H1 (cell line): ENCODE measurements at regions not wholly inside any gene's neighbourhood (a gene's known extent, or its start where the extent isn't known, plus 50 kb on each side); places are given as distances from the start of the nearest gene placed in this dataset.

Experiments used
- CTCF ChIA-PET: fragments of 300-600 bp; sonication (Branson Sonifier 250); formaldehyde crosslinking; loops from one replicate; lab custom pipeline; 2021; ENCODE audit not compliant: partially characterized antibody; lab: Charles Lee
- POLR2A ChIA-PET: fragments of 300-600 bp; sonication (Branson Sonifier 250); formaldehyde crosslinking; loops from one replicate; lab custom pipeline; 2021; ENCODE audit warnings: inconsistent platforms; ENCODE audit not compliant: partially characterized antibody; lab: Charles Lee
- DNase-seq, 2 experiments: peaks; one replicate each; pipeline versions ENCODE4 v3.0.0 to v3.0.0-alpha.2; 2010 to 2022; ENCODE audit warnings: low spot score in 2 of 2, low read depth in 1 of 2, mixed read lengths in 1 of 2
- FAIRE-seq: peaks from 2 replicates; lab custom pipeline; 2011; peaks lifted over from hg19 to GRCh38; lab: Jason Lieb, UNC
- H2AFZ ChIP-seq: 2 replicates; pipeline ENCODE4 v1.8.1; 2012; ENCODE audit warnings: low read length, inconsistent platforms
- H2AK5ac ChIP-seq: 2 replicates; pipeline ENCODE4 v1.6.1; 2013; ENCODE audit warnings: low read depth, low read length
- H2BK120ac ChIP-seq: replicated peaks from 2 replicates; pipeline ENCODE3; 2013; ENCODE audit warnings: low read depth, low read length, inconsistent platforms
- H2BK12ac ChIP-seq: 2 replicates; pipeline ENCODE4 v1.6.1; 2013; ENCODE audit warnings: low read depth, low read length
- H2BK15ac ChIP-seq: 2 replicates; pipeline ENCODE4 v1.6.1; 2013; ENCODE audit warnings: low read length
- H2BK20ac ChIP-seq: 2 replicates; pipeline ENCODE4 v1.6.1; 2013; ENCODE audit warnings: low read length
- H2BK5ac ChIP-seq: 2 replicates; pipeline ENCODE4 v1.6.1; 2013; ENCODE audit warnings: low read depth, low read length
- H3K14ac ChIP-seq: 2 replicates; pipeline ENCODE4 v1.6.1; 2013; ENCODE audit warnings: inconsistent platforms; ENCODE audit not compliant: insufficient read length
- H3K18ac ChIP-seq: 2 replicates; pipeline ENCODE4 v1.6.1; 2013; ENCODE audit warnings: low read length; ENCODE audit errors: extremely low read depth
- H3K23ac ChIP-seq: 2 replicates; pipeline ENCODE4 v1.6.1; 2013; ENCODE audit warnings: inconsistent platforms; ENCODE audit not compliant: insufficient read length
- H3K23me2 ChIP-seq: 2 replicates; pipeline ENCODE4 v1.6.1; 2013; ENCODE audit warnings: low read depth, low read length
- H3K27ac ChIP-seq: 2 replicates; pipeline ENCODE4 v1.6.1; 2011; ENCODE audit warnings: low read depth, low read length, inconsistent platforms
- H3K27me3 ChIP-seq, 4 experiments: replicated peaks in 1 of 4; 1 replicate in 1 of 4; 2 replicates in 3 of 4; pipeline versions ENCODE4 v1.6.1 to v1.8.1; 2011 to 2013; ENCODE audit warnings: low read length in 3 of 4, mild to moderate bottlenecking in 3 of 4, inconsistent platforms in 2 of 4, mixed read lengths in 2 of 4, moderate library complexity in 1 of 4; ENCODE audit not compliant: control insufficient read depth in 3 of 4, insufficient read depth in 3 of 4; ENCODE audit errors: extremely low read depth in 1 of 4
- H3K36me3 ChIP-seq, 4 experiments: 2 replicates each; pipeline versions ENCODE4 v1.6.1 to v1.8.1; 2011 to 2013; ENCODE audit warnings: mild to moderate bottlenecking in 4 of 4, low read length in 3 of 4, moderate library complexity in 2 of 4, control low read depth in 1 of 4, inconsistent platforms in 1 of 4; ENCODE audit not compliant: insufficient read depth in 4 of 4, control insufficient read depth in 2 of 4
- H3K4ac ChIP-seq: replicated peaks from 2 replicates; pipeline ENCODE3; 2013; ENCODE audit warnings: low read length, low read depth, mixed read lengths, inconsistent platforms; ENCODE audit not compliant: insufficient read length
- H3K4me1 ChIP-seq, 4 experiments: replicated peaks in 1 of 4; 1 replicate in 1 of 4; 2 replicates in 3 of 4; pipeline versions ENCODE4 v1.6.1 to v1.8.1; 2011 to 2013; ENCODE audit warnings: low read length in 3 of 4, inconsistent platforms in 2 of 4, mixed read lengths in 1 of 4; ENCODE audit not compliant: insufficient read depth in 4 of 4, control insufficient read depth in 3 of 4
- H3K4me2 ChIP-seq, 2 experiments: 2 replicates each; pipeline versions ENCODE4 v1.6.1 to v1.8.1; 2011 to 2013; ENCODE audit warnings: low read depth in 2 of 2, low read length in 2 of 2, control low read depth in 1 of 2, inconsistent platforms in 1 of 2, mild to moderate bottlenecking in 1 of 2; ENCODE audit not compliant: insufficient read depth in 1 of 2
- H3K4me3 ChIP-seq, 4 experiments: fragments of 200-600, 300-600 bp in 1 of 4; sonication (generic), shearing (Covaris generic), sonication (Bioruptor Twin) in 1 of 4; 2 replicates each; pipeline versions ENCODE4 v1.5.1 to v1.8.1; 2011 to 2016; ENCODE audit warnings: low read length in 4 of 4, low read depth in 3 of 4, control low read depth in 2 of 4, inconsistent platforms in 2 of 4, mild to moderate bottlenecking in 2 of 4, mixed read lengths in 1 of 4, moderate library complexity in 1 of 4; ENCODE audit not compliant: insufficient read depth in 2 of 4; ENCODE audit errors: extremely low read depth in 1 of 4
- H3K56ac ChIP-seq: replicated peaks from 2 replicates; pipeline ENCODE3; 2013; ENCODE audit warnings: low read depth, mild to moderate bottlenecking, mixed read lengths, low read length, inconsistent platforms; ENCODE audit not compliant: insufficient read length
- H3K79me1 ChIP-seq: 2 replicates; pipeline ENCODE4 v1.6.1; 2013; ENCODE audit warnings: low read depth, low read length, control low read depth
- H3K79me2 ChIP-seq, 2 experiments: 2 replicates each; pipeline versions ENCODE4 v1.6.1 to v1.8.1; 2012 to 2013; ENCODE audit warnings: low read length in 2 of 2, mild to moderate bottlenecking in 2 of 2, inconsistent platforms in 1 of 2; ENCODE audit not compliant: insufficient read depth in 2 of 2, control insufficient read depth in 1 of 2
- H3K9ac ChIP-seq, 4 experiments: replicated peaks in 1 of 4; 1 replicate in 1 of 4; 2 replicates in 3 of 4; pipeline versions ENCODE4 v1.6.1 to v1.8.1; 2011 to 2013; ENCODE audit warnings: low read depth in 3 of 4, low read length in 3 of 4, control low read depth in 2 of 4, mild to moderate bottlenecking in 2 of 4, moderate library complexity in 2 of 4, inconsistent platforms in 1 of 4; ENCODE audit errors: extremely low read depth in 1 of 4
- H3K9me3 ChIP-seq, 2 experiments: 2 replicates each; pipeline versions ENCODE4 v1.6.1 to v1.8.1; 2012 to 2013; ENCODE audit warnings: mild to moderate bottlenecking in 2 of 2, moderate library complexity in 2 of 2, control low read depth in 1 of 2, inconsistent platforms in 1 of 2, low read depth in 1 of 2, low read length in 1 of 2, mixed read lengths in 1 of 2; ENCODE audit not compliant: insufficient read depth in 2 of 2
- H4K20me1 ChIP-seq, 2 experiments: replicated peaks in 1 of 2; 2 replicates each; pipeline versions ENCODE3 to v1.8.1; 2011 to 2013; ENCODE audit warnings: inconsistent platforms in 2 of 2, low read length in 2 of 2, mild to moderate bottlenecking in 1 of 2; ENCODE audit not compliant: insufficient read depth in 2 of 2, control insufficient read depth in 1 of 2
- H4K5ac ChIP-seq: 2 replicates; pipeline ENCODE4 v1.6.1; 2013; ENCODE audit warnings: low read length, low read depth, mixed read lengths, inconsistent platforms; ENCODE audit not compliant: insufficient read length
- H4K8ac ChIP-seq: 2 replicates; pipeline ENCODE4 v1.8.0; 2013; ENCODE audit warnings: mild to moderate bottlenecking, moderate library complexity, low read length, inconsistent platforms; ENCODE audit not compliant: insufficient read depth; ENCODE audit errors: extremely low read depth
- H4K91ac ChIP-seq: replicated peaks from 2 replicates; pipeline ENCODE3; 2013; ENCODE audit warnings: low read length, mixed read lengths, inconsistent platforms; ENCODE audit not compliant: insufficient read length
- ATF2 ChIP-seq: IDR thresholded peaks from 2 replicates; pipeline ENCODE4 v1.6.1; 2012; ENCODE audit warnings: low read length, inconsistent platforms
- BACH1 ChIP-seq: IDR thresholded peaks from 2 replicates; pipeline ENCODE4 v1.6.1; 2012; ENCODE audit warnings: low read length, improper control_type of control experiment
- EGR1 ChIP-seq: IDR thresholded peaks from 2 replicates; pipeline ENCODE4 v1.6.1; 2011; ENCODE audit warnings: low read depth, low read length, borderline replicate concordance
- JUN ChIP-seq: IDR thresholded peaks from 2 replicates; pipeline ENCODE4 v1.6.1; 2011; ENCODE audit warnings: low read depth, mild to moderate bottlenecking, improper control_type of control experiment, low read length
- KDM4A ChIP-seq: IDR thresholded peaks from one replicate; pipeline ENCODE4 v1.7.1; 2012; ENCODE audit warnings: low read depth, mild to moderate bottlenecking, moderate library complexity, low read length, inconsistent platforms; ENCODE audit not compliant: severe bottlenecking
- KDM5A ChIP-seq: fragments of 200-600 bp; IDR thresholded peaks from 2 replicates; pipeline ENCODE4 v1.7.1; 2012; ENCODE audit warnings: mild to moderate bottlenecking, low read length, inconsistent platforms, mixed read lengths
- PHF8 ChIP-seq: fragments of 200-600 bp; sonication (generic); conservative IDR thresholded peaks from 2 replicates; pipeline ENCODE4 v1.7.1; 2012; ENCODE audit warnings: low read depth, mild to moderate bottlenecking, inconsistent platforms, low read length, moderate library complexity
- RAD21 ChIP-seq, 2 experiments: IDR thresholded peaks in 1 of 2; conservative IDR thresholded peaks in 1 of 2; 2 replicates each; pipeline ENCODE4 v1.6.1; 2011; ENCODE audit warnings: low read depth in 2 of 2, low read length in 2 of 2, improper control_type of control experiment in 1 of 2, inconsistent platforms in 1 of 2, mild to moderate bottlenecking in 1 of 2, moderate library complexity in 1 of 2
- SUZ12 ChIP-seq: fragments of 200-600 bp; sonication (generic); IDR thresholded peaks from 2 replicates; pipeline ENCODE4 v1.6.1; 2012; ENCODE audit warnings: mild to moderate bottlenecking, inconsistent platforms, low read length, moderate library complexity, mixed read lengths
- ZNF274 ChIP-seq: IDR thresholded peaks from 2 replicates; pipeline ENCODE4 v1.7.0; 2012; ENCODE audit warnings: low read length, borderline replicate concordance; ENCODE audit errors: extremely low read depth
- WGBS, 2 experiments: shearing (Covaris generic) in 1 of 2; methylation state at CpG; one replicate each; pipeline versions ENCODE4 v1.1.6 to v1.1.7; 2013 to 2015; ENCODE audit warnings: low lambda C conversion rate in 2 of 2, mixed read lengths in 2 of 2, inconsistent platforms in 1 of 2, low coverage in 1 of 2, missing lambda C conversion rate in 1 of 2; ENCODE audit not compliant: insufficient replicate concordance in 2 of 2, insufficient coverage in 1 of 2, insufficient read length in 1 of 2; ENCODE audit errors: extremely low coverage in 1 of 2, missing lambda C conversion rate in 1 of 2; 5-methylcytosine and 5-hydroxymethylcytosine counted together

DNA sequence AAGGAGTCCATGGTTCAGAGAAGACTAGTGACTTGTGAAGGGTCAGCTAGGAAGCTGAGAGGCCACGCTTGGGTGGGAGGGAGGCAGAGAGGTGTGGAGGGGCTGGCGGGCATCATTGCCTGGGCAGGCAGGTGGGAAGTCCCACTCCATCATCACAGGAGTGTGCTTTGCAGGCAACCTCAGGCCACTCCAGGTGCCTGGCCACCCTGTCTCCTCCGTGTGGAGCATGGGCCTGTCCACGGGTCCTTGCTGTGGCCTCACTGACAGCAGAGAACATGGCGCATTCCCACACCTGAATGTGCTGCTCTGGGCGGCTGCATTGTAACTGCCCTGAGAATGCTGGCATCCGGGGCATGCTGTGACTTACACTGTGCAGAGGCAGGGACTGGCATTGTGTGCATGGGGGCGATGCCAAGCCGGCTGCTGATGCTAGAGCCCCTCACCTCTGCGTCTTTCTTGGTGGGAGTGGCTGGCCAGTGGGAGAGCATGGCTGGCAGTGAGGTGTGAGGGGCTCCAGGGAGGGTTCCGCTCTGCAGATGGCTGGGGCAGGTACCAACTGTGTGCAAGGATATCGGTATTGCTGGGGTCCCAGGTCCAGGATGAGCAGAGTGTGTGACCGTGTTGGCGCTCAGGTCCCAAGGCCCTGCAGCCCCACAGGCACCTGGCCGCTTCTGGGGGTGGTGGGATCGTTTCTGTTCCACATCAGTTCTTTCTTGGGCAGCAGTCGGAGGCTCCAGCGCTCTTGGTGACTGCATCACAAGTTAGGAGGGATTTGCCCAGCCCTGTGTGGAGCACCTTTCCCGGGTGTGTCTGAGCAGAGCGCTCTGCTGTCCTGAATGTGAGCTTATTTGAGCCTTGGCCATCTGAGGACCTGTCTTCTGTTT lies 94.8 kb downstream of the NPIPB11 start:
- H2BK120ac ChIP-seq: no peak overlapping the region
- H2BK12ac ChIP-seq: no peak overlapping the region
- no peak overlapping the region for H3K4me2 ChIP-seq
- H3K79me2 ChIP-seq: no peaks in the 10 kb centered on the region
- no peak overlapping the region for H2AK5ac ChIP-seq
- WGBS, 2 experiments: 89% methylated on average over 19 of the region's 20 CpGs; no CpG with 5 or more reads in 1 of the 2 experiments
- H3K18ac ChIP-seq: no peak overlapping the region
- no peak overlapping the region for H3K4ac ChIP-seq
- no peaks in the 10 kb centered on the region for H3K23me2 ChIP-seq
- H4K91ac ChIP-seq: no peak overlapping the region
- H3K23ac ChIP-seq: no peak overlapping the region
- H3K36me3 ChIP-seq: no peaks in the 10 kb centered on the region
- no peaks in the 10 kb centered on the region for H3K9me3 ChIP-seq
- no peaks in the 10 kb centered on the region; a peak in 1 of 7 replicates for H3K27me3 ChIP-seq
- DNase-seq: no peak
- H2BK5ac ChIP-seq: no peak overlapping the region
- H3K9ac ChIP-seq: no peak overlapping the region
- ChIA-PET POLR2A (interaction anchor here (0.8 kb wide), 1 partner anchor 21 kb away, joined by 3 read pairs; no protein-coding TSS in a partner anchor), CTCF (interaction anchor here (0.6 to 1.4 kb wide), 2 partner anchors 10 to 80 kb away, joined by 3 to 4 read pairs; no protein-coding TSS in a partner anchor)
- no peak overlapping the region for H2BK15ac ChIP-seq
- no peaks in the 10 kb centered on the region for H4K20me1 ChIP-seq
- H4K8ac ChIP-seq: no peak overlapping the region
- no peak for TF ChIP-seq RAD21 (IDR thresholded peaks at IDR 0.05 in 1 of 2, conservative IDR thresholded peaks at IDR 0.05 in 1 of 2; ENCODE audit: low read depth in 2 of 2, low read length in 2 of 2)
- TF ChIP-seq JUN: no peak
- TF ChIP-seq PHF8: no peak
- TF ChIP-seq BACH1: no peak
- no peak for TF ChIP-seq KDM5A
- no peak for TF ChIP-seq KDM4A
- no peak for TF ChIP-seq ZNF274
- no peak for TF ChIP-seq ATF2
- TF ChIP-seq SUZ12: no peak
- no peak for TF ChIP-seq EGR1
- no peak overlapping the region for H2AFZ ChIP-seq
- H4K5ac ChIP-seq: no peak overlapping the region
- no peaks in the 10 kb centered on the region; a peak in 1 of 7 replicates for H3K4me1 ChIP-seq
- H2BK20ac ChIP-seq: no peak overlapping the region
- no peak overlapping the region for H3K56ac ChIP-seq
- no peak overlapping the region for H3K27ac ChIP-seq
- no peak overlapping the region for H3K4me3 ChIP-seq
- H3K79me1 ChIP-seq: no peaks in the 10 kb centered on the region
- no peak overlapping the region for H3K14ac ChIP-seq
- FAIRE-seq: no peak
